ENCODE measurements at regions not wholly inside any gene's neighbourhood (a gene's known extent, or its start where the extent isn't known, plus 50 kb on each side); places are given as distances from the start of the nearest gene placed in this dataset.

DNA sequence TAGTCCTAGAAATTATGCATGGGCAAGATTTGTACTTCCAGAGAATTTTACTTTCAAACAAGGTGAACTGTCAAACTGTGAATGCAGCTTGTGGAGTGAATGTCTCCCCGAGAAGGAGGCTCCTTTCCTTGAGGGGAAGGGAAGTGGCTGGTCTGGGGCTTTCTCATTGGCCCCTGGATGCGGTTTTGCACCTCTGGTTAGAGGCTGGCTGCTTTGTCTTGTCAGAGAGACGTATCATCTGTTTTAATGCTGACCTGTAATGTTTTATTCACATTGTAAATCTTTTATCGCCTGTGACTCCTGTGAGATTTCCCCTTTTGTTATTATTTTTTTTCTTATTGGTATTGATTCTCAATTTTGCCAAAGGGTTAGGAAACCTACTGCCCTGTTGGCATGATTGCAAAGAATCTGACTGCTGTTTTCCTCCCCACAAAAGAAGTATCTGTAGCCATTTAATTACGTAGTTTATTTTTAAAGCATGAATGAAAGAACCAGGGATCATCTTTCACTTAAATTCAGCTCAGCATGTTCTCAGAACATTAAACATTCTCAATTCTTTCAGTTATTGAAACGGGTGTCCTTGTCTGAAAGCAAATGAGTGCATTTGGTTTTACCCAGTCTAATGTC, 238.3 kb upstream of the NFE2L3 start:
- Histone ChIP-seq H3K27me3 (peaks cover 0 to 13% of the 10 kb centered on the region in 2 donors), H3K4me3 (no peak overlapping the region), H3K36me3 (no peaks in the 10 kb centered on the region), H3K4me1 (no peaks in the 10 kb centered on the region), H3K9me3 (peaks cover 0 to 6% (median 2%) of the 10 kb centered on the region in 4 donors), H3K27ac (no peak overlapping the region)
- TF ChIP-seq, protein P1, sequence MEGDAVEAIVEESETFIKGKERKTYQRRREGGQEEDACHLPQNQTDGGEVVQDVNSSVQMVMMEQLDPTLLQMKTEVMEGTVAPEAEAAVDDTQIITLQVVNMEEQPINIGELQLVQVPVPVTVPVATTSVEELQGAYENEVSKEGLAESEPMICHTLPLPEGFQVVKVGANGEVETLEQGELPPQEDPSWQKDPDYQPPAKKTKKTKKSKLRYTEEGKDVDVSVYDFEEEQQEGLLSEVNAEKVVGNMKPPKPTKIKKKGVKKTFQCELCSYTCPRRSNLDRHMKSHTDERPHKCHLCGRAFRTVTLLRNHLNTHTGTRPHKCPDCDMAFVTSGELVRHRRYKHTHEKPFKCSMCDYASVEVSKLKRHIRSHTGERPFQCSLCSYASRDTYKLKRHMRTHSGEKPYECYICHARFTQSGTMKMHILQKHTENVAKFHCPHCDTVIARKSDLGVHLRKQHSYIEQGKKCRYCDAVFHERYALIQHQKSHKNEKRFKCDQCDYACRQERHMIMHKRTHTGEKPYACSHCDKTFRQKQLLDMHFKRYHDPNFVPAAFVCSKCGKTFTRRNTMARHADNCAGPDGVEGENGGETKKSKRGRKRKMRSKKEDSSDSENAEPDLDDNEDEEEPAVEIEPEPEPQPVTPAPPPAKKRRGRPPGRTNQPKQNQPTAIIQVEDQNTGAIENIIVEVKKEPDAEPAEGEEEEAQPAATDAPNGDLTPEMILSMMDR (IDR thresholded peaks at IDR 0.05) = no peak
- TF ChIP-seq EP300 (IDR thresholded peaks at IDR 0.05) (no peak), POLR2A (IDR thresholded peaks at IDR 0.05) (no peak)
- DNase-seq (ENCODE audit: low spot score in 2 of 2) = no peak
- WGBS, 2 donors = 44 to 52% methylated on average over 6 of the region's 6 CpGs

DNA sequence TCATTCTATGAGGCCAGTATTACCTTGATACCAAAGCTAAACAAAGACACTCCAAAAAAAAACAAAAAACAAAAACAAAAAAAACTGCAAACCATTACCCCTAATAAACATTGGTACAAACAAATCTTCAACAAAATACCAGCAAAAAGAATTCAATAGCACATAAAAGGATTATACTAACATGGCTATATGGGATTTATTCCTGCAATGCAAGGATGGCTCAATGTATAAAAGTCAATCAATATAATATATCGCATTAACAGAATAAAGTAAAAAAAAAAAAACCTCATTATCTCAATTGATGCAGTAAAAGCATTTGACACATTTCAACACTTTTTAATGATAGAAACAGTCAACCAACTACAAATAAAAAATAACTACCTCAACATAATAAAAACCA, 233.3 kb upstream of the NFE2L3 start:
- Histone ChIP-seq H3K4me3 (no peak overlapping the region), H3K27me3 (peaks cover 0 to 9% of the 10 kb centered on the region in 2 donors), H3K36me3 (no peaks in the 10 kb centered on the region), H3K9me3 (peaks cover 0 to 17% (median 5%) of the 10 kb centered on the region in 4 donors), H3K27ac (no peak overlapping the region), H3K4me1 (no peaks in the 10 kb centered on the region)
- WGBS, 2 donors = 90 to 97% methylated on average over 1 of the region's 1 CpG
- TF ChIP-seq, protein P1 (IDR thresholded peaks at IDR 0.05) = no peak
- TF ChIP-seq EP300 (IDR thresholded peaks at IDR 0.05) = no peak
- TF ChIP-seq POLR2A (IDR thresholded peaks at IDR 0.05) = no peak
- DNase-seq (ENCODE audit: low spot score in 2 of 2) = no peak

DNA sequence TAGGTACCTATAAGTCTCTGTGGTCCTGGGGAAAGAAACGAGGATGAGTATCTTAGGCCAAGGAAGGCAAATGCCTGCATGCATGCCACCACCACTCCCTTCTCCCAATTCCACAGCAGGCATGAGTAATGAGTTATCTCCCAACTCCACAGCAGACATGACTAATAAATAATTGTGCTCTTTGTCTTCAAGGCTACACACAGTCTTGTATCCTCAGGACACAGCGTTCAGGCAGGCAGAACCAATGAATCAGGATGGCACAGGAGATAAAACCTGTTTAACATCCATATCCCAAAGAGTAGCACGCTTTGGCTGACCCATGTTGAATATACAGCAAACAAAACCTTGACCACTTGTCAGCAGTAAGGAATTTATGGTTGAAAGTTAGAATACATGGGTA, 229.7 kb upstream of the NFE2L3 start:
- DNase-seq (ENCODE audit: low spot score in 2 of 2) = no peak
- H3K27ac ChIP-seq = no peak overlapping the region
- H3K4me1 ChIP-seq = no peaks in the 10 kb centered on the region
- TF ChIP-seq EP300 (IDR thresholded peaks at IDR 0.05) (no peak), POLR2A (IDR thresholded peaks at IDR 0.05) (no peak)
- TF ChIP-seq, protein P1 (IDR thresholded peaks at IDR 0.05) = no peak
- peaks cover 0 to 17% (median 5%) of the 10 kb centered on the region in 4 donors for H3K9me3 ChIP-seq
- no peaks in the 10 kb centered on the region for H3K36me3 ChIP-seq
- H3K4me3 ChIP-seq = no peak overlapping the region
- 72 to 78% methylated on average over 3 of the region's 3 CpGs for WGBS, 2 donors
- H3K27me3 ChIP-seq = no peaks in the 10 kb centered on the region

DNA sequence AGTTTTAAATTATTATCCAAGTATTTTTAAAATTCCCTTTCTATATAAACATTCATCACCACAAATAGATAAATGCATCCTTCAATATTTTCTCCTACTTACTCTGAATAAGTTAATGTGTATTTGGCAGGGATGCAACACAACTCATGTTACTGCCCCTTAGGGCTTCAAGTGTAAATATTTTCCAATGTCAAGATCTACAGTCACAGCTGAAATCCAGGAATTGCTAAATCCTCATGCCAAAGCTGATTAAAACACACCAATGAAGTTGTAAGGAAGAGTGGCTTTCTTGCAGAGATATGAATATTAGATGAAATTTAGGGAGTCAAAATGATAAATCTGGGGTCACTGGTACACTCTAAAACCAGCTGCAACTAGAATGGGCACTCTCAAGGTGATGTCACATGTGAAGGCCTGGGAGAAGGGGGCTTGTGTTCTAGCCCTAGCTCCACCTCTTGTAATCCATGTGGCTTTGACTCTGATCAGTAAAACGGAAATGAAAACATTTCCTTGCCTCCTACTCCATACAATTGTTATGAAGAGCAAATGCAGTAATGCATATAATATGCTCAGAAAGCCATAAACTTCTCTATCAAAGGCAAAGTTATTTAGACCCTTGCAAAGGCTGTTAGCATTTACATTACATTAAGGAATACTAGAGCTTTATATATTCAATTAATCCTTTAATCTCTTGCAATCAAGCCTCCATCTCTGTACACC, 228.1 kb upstream of the NFE2L3 start:
- Histone ChIP-seq H3K4me3 (no peak overlapping the region), H3K36me3 (no peaks in the 10 kb centered on the region), H3K9me3 (peaks cover 0 to 10% (median 3%) of the 10 kb centered on the region in 4 donors), H3K4me1 (no peaks in the 10 kb centered on the region), H3K27me3 (no peaks in the 10 kb centered on the region), H3K27ac (no peak overlapping the region)
- WGBS, 2 donors = 30 to 59% methylated on average over 1 of the region's 1 CpG
- TF ChIP-seq EP300 (IDR thresholded peaks at IDR 0.05) = no peak
- no peak for TF ChIP-seq POLR2A (IDR thresholded peaks at IDR 0.05)
- TF ChIP-seq, protein P1 (IDR thresholded peaks at IDR 0.05) = no peak
- DNase-seq (ENCODE audit: low spot score in 2 of 2) = no peak

DNA sequence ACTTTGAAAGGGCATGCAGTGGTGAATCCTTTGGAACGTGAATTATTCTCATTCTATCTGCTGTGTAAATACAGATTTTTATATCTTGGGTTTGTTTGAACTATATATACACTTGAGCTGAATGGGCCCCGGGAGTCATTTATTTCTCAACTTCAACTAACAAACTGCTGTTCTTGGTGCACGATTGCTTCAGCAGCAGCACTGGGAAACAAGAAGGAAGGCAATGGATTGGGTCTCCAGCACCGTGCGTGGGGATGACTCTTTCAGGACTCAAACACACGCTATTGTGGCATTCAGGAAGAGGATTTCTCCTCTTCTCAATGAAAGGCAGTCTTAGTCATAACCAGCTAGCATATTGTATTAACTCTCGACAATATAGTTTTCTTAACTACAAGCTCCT, 226.0 kb upstream of the NFE2L3 start:
- WGBS, 2 donors = 15 to 58% methylated on average over 7 of the region's 7 CpGs
- DNase-seq (ENCODE audit: low spot score in 2 of 2) = no peak
- no peaks in the 10 kb centered on the region for H3K4me1 ChIP-seq
- H3K36me3 ChIP-seq = no peaks in the 10 kb centered on the region
- no peak overlapping the region for H3K4me3 ChIP-seq
- H3K27ac ChIP-seq = no peak overlapping the region
- TF ChIP-seq POLR2A (IDR thresholded peaks at IDR 0.05) = no peak
- TF ChIP-seq, protein P1 (IDR thresholded peaks at IDR 0.05) = no peak
- no peak for TF ChIP-seq EP300 (IDR thresholded peaks at IDR 0.05)
- H3K27me3 ChIP-seq = no peaks in the 10 kb centered on the region
- H3K9me3 ChIP-seq = no peaks in the 10 kb centered on the region
